Stimulated activated CD4-positive, alpha-beta T cell treated with anti-CD3 and anti-CD28 coated beads, Interleukin-15, amount 100 ng/mL, for 24 hours (primary cell): ENCODE measurements at regions not wholly inside any gene's neighbourhood (a gene's known extent, or its start where the extent isn't known, plus 50 kb on each side); places are given as distances from the start of the nearest gene placed in this dataset.
"Not testable (repeated sequence)": the region's sequence is repeated elsewhere in the genome, so short reads cannot be mapped to it uniquely, and the experiment has no call there.

Experiments used
- DNase-seq: peaks from one replicate; pipeline ENCODE4 v3.0.0-alpha.2; 2020

GRCh38 chr4:107388736-107389274 lies 331.2 kb downstream of the PAPSS1 start:
- no peak for DNase-seq

- DNase-seq = no peak
These were observed 339.1 kb downstream of the PAPSS1 start for GRCh38 chr4:107380836-107381438.

GRCh38 chr4:107380190-107380589 lies 339.8 kb downstream of the PAPSS1 start:
- no peak for DNase-seq

GRCh38 chr4:107379054-107379869 lies 340.8 kb downstream of the PAPSS1 start:
- no peak for DNase-seq

GRCh38 chr4:107376293-107376692 lies 340.2 kb upstream of the DKK2 start:
- no peak for DNase-seq

GRCh38 chr4:107366900-107367299 lies 330.8 kb upstream of the DKK2 start:
- DNase-seq = no peak

- no peak for DNase-seq
These were observed 330.1 kb upstream of the DKK2 start for GRCh38 chr4:107366016-107366735.

- no peak for DNase-seq
These were observed 327.0 kb upstream of the DKK2 start for GRCh38 chr4:107363125-107363524.

- no peak for DNase-seq
These were observed 323.1 kb upstream of the DKK2 start for GRCh38 chr4:107359208-107359607.

GRCh38 chr4:107354304-107354703 lies 318.2 kb upstream of the DKK2 start:
- DNase-seq = peak; percentile 4

GRCh38 chr4:107351196-107351595 lies 315.1 kb upstream of the DKK2 start:
- no peak for DNase-seq

GRCh38 chr4:107349732-107350131 lies 313.6 kb upstream of the DKK2 start:
- no peak for DNase-seq

GRCh38 chr4:107349266-107349665 lies 313.2 kb upstream of the DKK2 start:
- no peak for DNase-seq

GRCh38 chr4:107348188-107349050 lies 312.3 kb upstream of the DKK2 start:
- DNase-seq = no peak

GRCh38 chr4:107333518-107333917 lies 297.4 kb upstream of the DKK2 start:
- DNase-seq = no peak

GRCh38 chr4:107332656-107333055 lies 296.5 kb upstream of the DKK2 start:
- DNase-seq = not testable (repeated sequence)

- no peak for DNase-seq
These were observed 294.8 kb upstream of the DKK2 start for GRCh38 chr4:107330916-107331315.

- DNase-seq = no peak
These were observed 283.3 kb upstream of the DKK2 start for GRCh38 chr4:107319386-107319785.

GRCh38 chr4:107318078-107318477 lies 282.0 kb upstream of the DKK2 start:
- no peak for DNase-seq

GRCh38 chr4:107317611-107318010 lies 281.5 kb upstream of the DKK2 start:
- DNase-seq = no peak

- DNase-seq = no peak
These were observed 279.5 kb upstream of the DKK2 start for GRCh38 chr4:107315584-107315983.

GRCh38 chr4:107314156-107314555 lies 278.0 kb upstream of the DKK2 start:
- no peak for DNase-seq

GRCh38 chr4:107312366-107312765 lies 276.3 kb upstream of the DKK2 start:
- no peak for DNase-seq
